ENCODE measurements at regions not wholly inside any gene's neighbourhood (a gene's known extent, or its start where the extent isn't known, plus 50 kb on each side); places are given as distances from the start of the nearest gene placed in this dataset.

- no peak for DNase-seq (ENCODE audit: insufficient read length, low spot score)
- no peak for FAIRE-seq
- no peak for TF ChIP-seq CTCF (IDR thresholded peaks at IDR 0.05; ENCODE audit: insufficient read depth, missing control alignments)
Measured at GRCh38 chr20:18977441-18977840, 163.9 kb downstream of the SCP2D1 start.

GRCh38 chr20:18978311-18978710, 164.7 kb downstream of the SCP2D1 start:
- no peak for DNase-seq (ENCODE audit: insufficient read length, low spot score)
- FAIRE-seq: no peak
- TF ChIP-seq CTCF (IDR thresholded peaks at IDR 0.05; ENCODE audit: insufficient read depth, missing control alignments): no peak

- no peak for TF ChIP-seq CTCF (IDR thresholded peaks at IDR 0.05; ENCODE audit: insufficient read depth, missing control alignments)
- DNase-seq (ENCODE audit: insufficient read length, low spot score) (no peak), FAIRE-seq (no peak)
Measured at GRCh38 chr20:18979132-18979531, 165.5 kb downstream of the SCP2D1 start.

- no peak for TF ChIP-seq CTCF (IDR thresholded peaks at IDR 0.05; ENCODE audit: insufficient read depth, missing control alignments)
- DNase-seq (ENCODE audit: insufficient read length, low spot score): no peak
- FAIRE-seq: no peak
Measured at GRCh38 chr20:18981962-18982539, 168.5 kb downstream of the SCP2D1 start.

GRCh38 chr20:18983796-18984195, 170.2 kb downstream of the SCP2D1 start:
- DNase-seq (ENCODE audit: insufficient read length, low spot score) (no peak), FAIRE-seq (no peak)
- TF ChIP-seq CTCF (IDR thresholded peaks at IDR 0.05; ENCODE audit: insufficient read depth, missing control alignments): no peak

GRCh38 chr20:18984238-18985200, 170.9 kb downstream of the SCP2D1 start:
- FAIRE-seq: no peak
- DNase-seq (ENCODE audit: insufficient read length, low spot score): no peak
- no peak for TF ChIP-seq CTCF (IDR thresholded peaks at IDR 0.05; ENCODE audit: insufficient read depth, missing control alignments)

GRCh38 chr20:18985551-18985950, 172.0 kb downstream of the SCP2D1 start:
- FAIRE-seq: no peak
- TF ChIP-seq CTCF (IDR thresholded peaks at IDR 0.05; ENCODE audit: insufficient read depth, missing control alignments): no peak
- no peak for DNase-seq (ENCODE audit: insufficient read length, low spot score)
